ENCODE measurements at regions not wholly inside any gene's neighbourhood (a gene's known extent, or its start where the extent isn't known, plus 50 kb on each side); places are given as distances from the start of the nearest gene placed in this dataset.

DNA sequence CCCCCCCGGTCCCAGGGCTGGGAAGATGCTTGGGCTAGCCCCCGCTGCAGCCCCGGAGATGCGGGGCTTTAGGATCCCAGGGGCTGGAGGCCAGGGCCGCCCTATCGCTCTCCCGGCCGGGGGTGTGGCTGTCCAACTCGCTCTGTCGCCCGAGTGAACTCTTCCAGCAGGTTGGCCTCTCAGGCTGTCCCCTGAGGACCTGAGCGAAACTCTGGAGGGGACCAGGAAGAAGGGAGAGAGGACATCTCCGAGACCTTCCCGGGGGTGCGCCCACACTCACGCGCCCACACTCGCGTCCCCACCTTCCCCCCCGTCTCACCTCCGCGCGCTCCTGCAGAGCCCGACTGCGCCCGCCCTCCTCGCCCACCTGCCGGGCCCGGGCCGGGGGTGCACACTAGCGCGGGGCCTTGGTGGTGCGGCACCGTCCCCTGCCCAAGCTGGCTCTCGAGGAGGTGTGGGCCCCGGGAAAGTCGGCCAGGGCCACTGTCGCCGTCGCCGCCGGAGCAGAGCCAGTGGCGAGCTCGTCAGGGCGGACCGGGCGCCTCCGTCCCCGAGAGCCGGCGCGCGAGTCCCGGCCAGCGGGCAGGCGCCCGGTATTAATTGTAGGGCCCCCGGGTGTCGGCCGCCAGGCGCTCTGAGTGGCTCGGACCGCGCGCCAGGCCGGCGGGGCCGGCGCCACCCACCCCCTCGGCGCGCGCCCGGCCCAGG is 101.7 kb upstream of the SVIL start:
- TF ChIP-seq, protein P1, sequence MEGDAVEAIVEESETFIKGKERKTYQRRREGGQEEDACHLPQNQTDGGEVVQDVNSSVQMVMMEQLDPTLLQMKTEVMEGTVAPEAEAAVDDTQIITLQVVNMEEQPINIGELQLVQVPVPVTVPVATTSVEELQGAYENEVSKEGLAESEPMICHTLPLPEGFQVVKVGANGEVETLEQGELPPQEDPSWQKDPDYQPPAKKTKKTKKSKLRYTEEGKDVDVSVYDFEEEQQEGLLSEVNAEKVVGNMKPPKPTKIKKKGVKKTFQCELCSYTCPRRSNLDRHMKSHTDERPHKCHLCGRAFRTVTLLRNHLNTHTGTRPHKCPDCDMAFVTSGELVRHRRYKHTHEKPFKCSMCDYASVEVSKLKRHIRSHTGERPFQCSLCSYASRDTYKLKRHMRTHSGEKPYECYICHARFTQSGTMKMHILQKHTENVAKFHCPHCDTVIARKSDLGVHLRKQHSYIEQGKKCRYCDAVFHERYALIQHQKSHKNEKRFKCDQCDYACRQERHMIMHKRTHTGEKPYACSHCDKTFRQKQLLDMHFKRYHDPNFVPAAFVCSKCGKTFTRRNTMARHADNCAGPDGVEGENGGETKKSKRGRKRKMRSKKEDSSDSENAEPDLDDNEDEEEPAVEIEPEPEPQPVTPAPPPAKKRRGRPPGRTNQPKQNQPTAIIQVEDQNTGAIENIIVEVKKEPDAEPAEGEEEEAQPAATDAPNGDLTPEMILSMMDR (IDR thresholded peaks at IDR 0.05; ENCODE audit: borderline replicate concordance, extremely low read depth, low read length, poor library complexity, severe bottlenecking) = no peak
- no peak for TF ChIP-seq EZH2 (IDR thresholded peaks at IDR 0.05; ENCODE audit: borderline replicate concordance, low read depth, low read length, severe bottlenecking)
- peaks cover 34% of the 10 kb centered on the region for H3K4me1 ChIP-seq (ENCODE audit: insufficient read depth, low read length)
- DNase-seq (no peak), ATAC-seq (ENCODE audit: insufficient read depth, low read depth) (no peak)
- peak overlapping the region; percentile 97 for H3K9ac ChIP-seq (ENCODE audit: low read depth, low read length)
- no peaks in the 10 kb centered on the region for H3K9me3 ChIP-seq (ENCODE audit: insufficient read depth, low read length, severe bottlenecking)
- H3K4me3 ChIP-seq (ENCODE audit: low read depth in 1 of 2, low read length in 2 of 2) = peak overlapping the region; percentile 84 to 89; a peak in 3 of 4 replicates
- peaks cover 38% of the 10 kb centered on the region for H3K79me2 ChIP-seq (ENCODE audit: insufficient read depth, low read length)
- H3K4me2 ChIP-seq (ENCODE audit: insufficient read depth, low read length) = peak overlapping the region; percentile 93
- no peaks in the 10 kb centered on the region for H3K27me3 ChIP-seq (ENCODE audit: insufficient read depth, low read length, poor library complexity)
- peak overlapping the region; percentile 95 for H2AFZ ChIP-seq (ENCODE audit: low read depth, low read length)
- H3K36me3 ChIP-seq (ENCODE audit: insufficient read depth, low read length) = no peaks in the 10 kb centered on the region; the same call in 1 of the 2 replicates
- peak overlapping the region; percentile 86 for H3K27ac ChIP-seq (ENCODE audit: low read length)
- H4K20me1 ChIP-seq (ENCODE audit: insufficient read depth, low read length) = 0 out of 2 replicates have a peak, but pooled peaks cover 2% of the 10 kb centered on the region

DNA sequence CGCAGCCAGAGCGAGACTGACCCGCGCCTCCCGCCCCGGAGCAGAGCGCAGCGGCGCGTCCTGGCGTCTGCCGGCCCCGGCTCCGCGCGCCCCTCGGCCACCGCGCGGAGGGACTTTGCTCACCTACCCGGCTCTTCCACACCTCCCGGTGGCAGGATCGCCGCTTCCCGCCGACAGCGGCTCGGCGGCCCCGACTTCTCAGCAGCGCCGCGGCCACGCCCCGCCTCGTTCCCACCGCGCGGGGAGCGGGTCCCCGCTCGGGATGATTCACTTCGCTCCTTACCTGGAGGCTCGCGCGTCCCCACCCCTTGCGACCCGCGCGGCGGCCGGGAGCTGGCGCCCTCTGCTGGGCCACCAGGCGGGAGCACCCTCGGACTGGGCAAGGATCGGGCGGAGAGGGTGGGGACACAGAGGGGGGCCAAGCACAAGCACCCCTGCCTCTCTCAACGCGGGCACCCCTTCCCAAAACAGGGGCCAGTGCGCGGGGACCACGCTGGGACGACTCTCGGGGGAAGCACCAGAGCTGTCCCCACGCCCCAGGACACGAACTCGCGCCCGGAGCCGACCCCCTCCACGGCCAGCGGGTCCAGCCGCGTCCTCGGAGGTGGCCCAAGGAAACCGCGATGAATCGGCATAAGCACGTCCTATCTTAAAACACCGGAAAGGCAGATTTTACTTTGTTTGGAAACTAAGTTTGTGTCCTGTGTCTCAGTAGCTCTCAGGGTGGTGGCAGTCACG is 101.0 kb upstream of the SVIL start:
- Histone ChIP-seq H3K4me3 (ENCODE audit: low read depth in 1 of 2, low read length in 2 of 2) (peak overlapping the region; percentile 84 to 89), H2AFZ (ENCODE audit: low read depth, low read length) (peak overlapping the region; percentile 95), H3K36me3 (ENCODE audit: insufficient read depth, low read length) (no peaks in the 10 kb centered on the region; the same call in 1 of the 2 replicates), H3K27ac (ENCODE audit: low read length) (peak overlapping the region; percentile 86), H3K9ac (ENCODE audit: low read depth, low read length) (peak overlapping the region; percentile 97), H3K79me2 (ENCODE audit: insufficient read depth, low read length) (peaks cover 45% of the 10 kb centered on the region), H3K27me3 (ENCODE audit: insufficient read depth, low read length, poor library complexity) (no peaks in the 10 kb centered on the region), H3K9me3 (ENCODE audit: insufficient read depth, low read length, severe bottlenecking) (no peaks in the 10 kb centered on the region), H3K4me2 (ENCODE audit: insufficient read depth, low read length) (peak overlapping the region; percentile 93), H4K20me1 (ENCODE audit: insufficient read depth, low read length) (peaks cover 2% of the 10 kb centered on the region; the same call in 1 of the 2 replicates), H3K4me1 (ENCODE audit: insufficient read depth, low read length) (peaks cover 34% of the 10 kb centered on the region)
- TF ChIP-seq, protein P1 (IDR thresholded peaks at IDR 0.05; ENCODE audit: borderline replicate concordance, extremely low read depth, low read length, poor library complexity, severe bottlenecking) = peak; percentile 94
- TF ChIP-seq EZH2 (IDR thresholded peaks at IDR 0.05; ENCODE audit: borderline replicate concordance, low read depth, low read length, severe bottlenecking) = no peak
- peak; percentile 85 for DNase-seq
- ATAC-seq (ENCODE audit: insufficient read depth, low read depth) = peak; percentile 85

DNA sequence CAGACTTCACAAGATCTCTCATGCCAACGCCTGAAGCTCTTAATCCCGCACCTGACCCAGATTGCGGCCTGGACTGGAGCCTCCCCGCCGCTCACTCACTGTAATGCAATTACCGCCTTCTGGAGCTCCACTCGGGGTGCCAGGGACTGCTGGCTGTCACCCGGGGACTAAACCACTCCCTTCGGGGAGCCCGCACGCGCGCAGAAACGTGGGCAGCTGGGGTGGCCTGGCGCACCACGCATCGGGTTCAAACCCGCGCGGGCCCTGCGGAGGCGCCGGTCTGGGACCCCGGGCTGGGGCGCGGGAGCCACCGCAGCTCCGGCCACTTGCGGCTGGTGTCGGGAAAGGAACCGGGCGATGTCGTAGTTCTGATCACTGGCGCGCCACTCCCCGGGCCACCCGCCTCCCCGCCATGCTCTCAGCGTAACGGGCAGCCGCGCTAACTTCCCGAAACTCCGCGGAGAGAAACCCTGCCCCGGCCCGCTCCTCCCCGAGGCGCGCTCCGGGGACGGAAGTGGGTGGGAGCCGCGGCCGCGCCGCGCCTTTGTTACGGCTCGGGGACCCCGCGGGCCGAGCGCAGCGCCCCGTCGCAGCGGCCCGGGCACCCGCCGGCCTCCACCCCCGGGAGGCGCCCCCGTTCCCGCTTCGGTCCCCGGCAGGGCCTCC is 100.3 kb upstream of the SVIL start:
- H3K27me3 ChIP-seq (ENCODE audit: insufficient read depth, low read length, poor library complexity) = no peaks in the 10 kb centered on the region
- H3K9me3 ChIP-seq (ENCODE audit: insufficient read depth, low read length, severe bottlenecking) = no peaks in the 10 kb centered on the region
- H4K20me1 ChIP-seq (ENCODE audit: insufficient read depth, low read length) = peaks cover 2% of the 10 kb centered on the region; the same call in 1 of the 2 replicates
- peak overlapping the region; percentile 97 for H3K9ac ChIP-seq (ENCODE audit: low read depth, low read length)
- peak overlapping the region; percentile 95 for H2AFZ ChIP-seq (ENCODE audit: low read depth, low read length)
- H3K4me1 ChIP-seq (ENCODE audit: insufficient read depth, low read length) = peaks cover 34% of the 10 kb centered on the region
- ATAC-seq (ENCODE audit: insufficient read depth, low read depth) (peak; percentile 77), DNase-seq (peak; percentile 76)
- TF ChIP-seq, protein P1 (IDR thresholded peaks at IDR 0.05; ENCODE audit: borderline replicate concordance, extremely low read depth, low read length, poor library complexity, severe bottlenecking) = no peak
- peak overlapping the region; percentile 86 for H3K27ac ChIP-seq (ENCODE audit: low read length)
- peaks cover 4% of the 10 kb centered on the region; the same call in 1 of the 2 replicates for H3K36me3 ChIP-seq (ENCODE audit: insufficient read depth, low read length)
- peak overlapping the region; percentile 84 to 89 for H3K4me3 ChIP-seq (ENCODE audit: low read depth in 1 of 2, low read length in 2 of 2)
- peaks cover 52% of the 10 kb centered on the region for H3K79me2 ChIP-seq (ENCODE audit: insufficient read depth, low read length)
- peak overlapping the region; percentile 93 for H3K4me2 ChIP-seq (ENCODE audit: insufficient read depth, low read length)

All from DND-41 (cell line).